NT2/D1 (cell line): ENCODE measurements at regions not wholly inside any gene's neighbourhood (a gene's known extent, or its start where the extent isn't known, plus 50 kb on each side); places are given as distances from the start of the nearest gene placed in this dataset.

Experiments
- DNase-seq: peaks from one replicate; pipeline ENCODE4 v3.0.0-alpha.2; 2011; ENCODE audit warnings: low read depth, low spot score
- H3K27me3 ChIP-seq: 2 replicates; pipeline ENCODE4 v1.6.0; 2011; ENCODE audit warnings: mild to moderate bottlenecking; ENCODE audit not compliant: insufficient read length, insufficient read depth
- H3K36me3 ChIP-seq: 2 replicates; pipeline ENCODE4 v1.6.1; 2011; ENCODE audit warnings: mild to moderate bottlenecking, low read length, mixed read lengths; ENCODE audit not compliant: insufficient read depth, insufficient read length
- H3K4me1 ChIP-seq: 2 replicates; pipeline ENCODE4 v1.5.1; 2011; ENCODE audit not compliant: insufficient read depth, insufficient read length
- H3K4me3 ChIP-seq: 2 replicates; pipeline ENCODE4 v1.5.1; 2011; ENCODE audit warnings: low read depth; ENCODE audit not compliant: insufficient read length
- H3K9ac ChIP-seq: 2 replicates; pipeline ENCODE4 v1.6.0; 2011; ENCODE audit warnings: low read depth; ENCODE audit not compliant: insufficient read length
- H3K9me3 ChIP-seq: 2 replicates; pipeline ENCODE4 v1.5.1; 2011; ENCODE audit warnings: mild to moderate bottlenecking, low read length; ENCODE audit not compliant: insufficient read depth
- SUZ12 ChIP-seq: IDR thresholded peaks from 2 replicates; pipeline ENCODE4 v1.6.1; 2011; ENCODE audit not compliant: insufficient read length, insufficient read depth; ENCODE audit errors: extremely low read depth
- YY1 ChIP-seq: IDR thresholded peaks from 2 replicates; pipeline ENCODE4 v1.6.1; 2011; ENCODE audit not compliant: insufficient read length, insufficient read depth
- ZNF274 ChIP-seq: IDR thresholded peaks from 2 replicates; pipeline ENCODE4 v1.6.1; 2011; ENCODE audit warnings: mild to moderate bottlenecking, low read depth, low read length

DNA sequence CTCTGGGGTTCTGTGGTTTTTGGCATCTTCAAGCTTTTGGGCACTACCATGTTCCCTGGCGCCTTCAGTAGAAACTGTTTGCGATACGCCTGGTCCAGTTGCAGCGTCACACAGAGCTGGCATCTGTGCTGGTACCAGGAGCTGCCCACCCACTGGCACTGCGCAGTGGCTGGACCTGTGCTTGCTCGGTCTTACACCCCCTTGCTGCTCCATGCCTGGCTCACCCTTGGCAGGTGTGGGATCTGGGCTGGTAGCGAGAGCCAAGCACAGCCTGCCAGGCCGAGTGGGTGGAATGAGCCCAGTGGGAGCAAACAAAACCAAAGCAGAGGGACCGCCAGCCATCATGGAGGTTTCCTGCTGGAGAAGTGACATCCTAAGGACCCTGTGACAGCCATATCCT, 170.2 kb upstream of the IRX2 start:
- TF ChIP-seq ZNF274 = no peak
- TF ChIP-seq SUZ12 = no peak
- TF ChIP-seq YY1 = no peak
- no peaks in the 10 kb centered on the region for H3K27me3 ChIP-seq
- no peak overlapping the region for H3K4me3 ChIP-seq
- no peak overlapping the region for H3K9ac ChIP-seq
- peaks cover 19% of the 10 kb centered on the region for H3K9me3 ChIP-seq
- H3K4me1 ChIP-seq = no peaks in the 10 kb centered on the region
- no peak for DNase-seq
- H3K36me3 ChIP-seq = no peaks in the 10 kb centered on the region

- no peaks in the 10 kb centered on the region for H3K27me3 ChIP-seq
- H3K36me3 ChIP-seq = no peaks in the 10 kb centered on the region
- TF ChIP-seq ZNF274 = no peak
- no peak for TF ChIP-seq YY1
- no peak for TF ChIP-seq SUZ12
- H3K9ac ChIP-seq = no peak overlapping the region
- no peak for DNase-seq
- no peaks in the 10 kb centered on the region for H3K4me1 ChIP-seq
- H3K4me3 ChIP-seq = no peak overlapping the region
- peaks cover 19% of the 10 kb centered on the region for H3K9me3 ChIP-seq
Observed at GRCh38 chr5:2921176-2921575, 169.7 kb upstream of the IRX2 start.

DNA sequence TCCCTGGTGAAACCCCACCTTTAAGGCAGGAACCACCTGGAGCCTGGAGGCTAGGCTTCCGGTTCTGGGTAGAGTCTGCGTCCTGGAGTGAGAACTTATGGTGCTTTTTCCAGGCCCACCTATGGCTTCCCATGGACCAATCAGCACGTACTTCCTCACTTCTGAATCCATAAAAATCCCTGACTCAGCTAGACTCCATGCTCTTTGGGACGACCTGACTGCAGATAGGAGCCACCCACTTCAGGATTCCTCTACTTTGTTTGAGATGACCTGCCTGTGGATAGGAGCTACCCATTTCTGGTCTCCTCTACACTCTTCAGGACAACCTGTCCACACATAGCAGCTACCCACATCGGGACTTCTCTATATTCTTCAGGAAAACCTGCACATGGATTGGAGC, 168.8 kb upstream of the IRX2 start:
- Histone ChIP-seq H3K36me3 (no peaks in the 10 kb centered on the region), H3K9ac (no peak overlapping the region), H3K27me3 (no peaks in the 10 kb centered on the region), H3K4me3 (no peak overlapping the region), H3K9me3 (peaks cover 19% of the 10 kb centered on the region), H3K4me1 (no peaks in the 10 kb centered on the region)
- DNase-seq = no peak
- TF ChIP-seq YY1 = no peak
- no peak for TF ChIP-seq SUZ12
- no peak for TF ChIP-seq ZNF274

DNA sequence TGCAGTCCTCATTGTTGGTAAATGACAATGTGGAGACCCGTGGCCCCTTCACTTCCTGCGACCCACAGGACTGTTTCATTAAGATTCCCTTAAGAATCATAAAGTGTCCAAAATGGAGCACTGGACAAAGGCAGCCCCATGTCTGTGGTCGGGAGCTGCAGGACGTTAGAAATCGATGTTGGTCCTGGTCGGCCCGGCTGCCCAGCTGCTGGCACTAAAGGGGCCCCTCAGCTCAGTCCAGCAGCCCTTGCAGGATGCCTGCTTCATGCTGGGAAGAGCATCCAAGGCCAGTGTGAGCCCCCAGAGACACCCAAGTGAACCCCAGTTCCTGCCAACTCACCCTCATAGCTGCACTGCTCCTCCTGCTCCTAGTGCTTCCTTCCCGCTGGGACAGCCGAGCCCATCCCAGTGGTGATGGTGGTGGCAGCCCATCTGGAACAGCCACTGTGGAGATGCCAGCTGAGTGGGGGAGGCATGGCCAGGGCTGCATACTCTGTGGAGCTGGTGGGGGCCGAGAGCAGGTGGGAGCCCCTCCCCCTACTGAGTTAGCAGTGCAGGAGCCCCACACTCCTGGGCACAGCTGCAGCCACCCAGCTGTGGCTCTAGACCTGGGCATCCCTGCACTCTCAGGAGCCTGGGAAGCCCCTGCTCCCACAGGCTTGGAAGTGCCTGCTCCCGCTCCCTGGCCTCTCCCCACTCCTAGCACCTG, 168.0 kb upstream of the IRX2 start:
- H3K9me3 ChIP-seq = peaks cover 19% of the 10 kb centered on the region
- H3K9ac ChIP-seq = no peak overlapping the region
- no peak for DNase-seq
- no peak overlapping the region for H3K4me3 ChIP-seq
- no peaks in the 10 kb centered on the region for H3K27me3 ChIP-seq
- H3K4me1 ChIP-seq = no peaks in the 10 kb centered on the region
- no peaks in the 10 kb centered on the region for H3K36me3 ChIP-seq
- TF ChIP-seq SUZ12 = no peak
- TF ChIP-seq ZNF274 = no peak
- TF ChIP-seq YY1 = no peak

GRCh38 chr5:2917524-2917923, 166.0 kb upstream of the IRX2 start:
- DNase-seq = no peak
- H3K9ac ChIP-seq = no peak overlapping the region
- H3K27me3 ChIP-seq = peaks cover 9% of the 10 kb centered on the region
- no peaks in the 10 kb centered on the region for H3K36me3 ChIP-seq
- TF ChIP-seq YY1 (no peak), ZNF274 (no peak), SUZ12 (no peak)
- peaks cover 14% of the 10 kb centered on the region for H3K9me3 ChIP-seq
- no peak overlapping the region for H3K4me3 ChIP-seq
- no peaks in the 10 kb centered on the region for H3K4me1 ChIP-seq

- H3K27me3 ChIP-seq = peaks cover 9% of the 10 kb centered on the region
- no peak overlapping the region for H3K9ac ChIP-seq
- no peak for DNase-seq
- H3K4me3 ChIP-seq = no peak overlapping the region
- no peaks in the 10 kb centered on the region for H3K36me3 ChIP-seq
- H3K4me1 ChIP-seq = no peaks in the 10 kb centered on the region
- TF ChIP-seq ZNF274 (no peak), YY1 (no peak)
- H3K9me3 ChIP-seq = peaks cover 12% of the 10 kb centered on the region
Observed at GRCh38 chr5:2917093-2917492, 165.6 kb upstream of the IRX2 start.

DNA sequence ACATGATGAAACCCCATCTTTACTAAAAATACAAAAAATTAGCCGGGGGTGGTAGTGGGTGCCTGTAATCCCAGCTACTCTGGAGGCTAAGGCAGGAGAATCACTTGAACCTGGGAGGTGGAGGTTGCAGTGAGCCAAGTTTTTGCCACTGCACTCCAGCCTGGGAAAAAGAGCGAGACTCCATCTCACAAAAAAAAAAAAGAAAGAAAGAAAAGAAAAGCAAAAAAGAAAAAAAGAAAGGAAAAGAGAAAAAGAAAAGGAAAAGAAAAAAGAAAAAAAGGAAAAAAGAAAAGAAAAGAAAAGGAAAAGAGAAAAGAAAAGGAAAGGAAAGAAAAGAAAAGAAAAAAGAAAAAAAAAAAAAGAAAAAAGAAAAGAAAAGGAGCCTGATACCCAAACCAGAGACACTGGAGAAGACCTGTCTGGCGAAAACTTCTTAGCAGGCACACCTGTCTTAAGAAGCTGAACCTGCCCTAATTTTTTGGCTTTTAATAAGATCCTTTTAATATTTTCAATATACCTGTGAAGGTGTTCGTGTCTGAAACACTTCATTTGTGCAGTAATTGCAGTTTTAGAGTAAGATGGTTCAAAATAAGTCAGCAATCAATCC, 164.7 kb upstream of the IRX2 start:
- peaks cover 9% of the 10 kb centered on the region for H3K27me3 ChIP-seq
- H3K9ac ChIP-seq = no peak overlapping the region
- H3K9me3 ChIP-seq = peaks cover 10% of the 10 kb centered on the region
- TF ChIP-seq ZNF274 = no peak
- TF ChIP-seq YY1 = no peak
- TF ChIP-seq SUZ12 = no peak
- H3K36me3 ChIP-seq = no peaks in the 10 kb centered on the region
- H3K4me3 ChIP-seq = no peak overlapping the region
- DNase-seq = no peak
- no peaks in the 10 kb centered on the region for H3K4me1 ChIP-seq
